ENCODE measurements at regions not wholly inside any gene's neighbourhood (a gene's known extent, or its start where the extent isn't known, plus 50 kb on each side); places are given as distances from the start of the nearest gene placed in this dataset.

- no peak for TF ChIP-seq CTCF (IDR thresholded peaks at IDR 0.05)
- no peak for TF ChIP-seq POLR2A (IDR thresholded peaks at IDR 0.05)
- TF ChIP-seq POLR2AphosphoS5 (IDR thresholded peaks at IDR 0.05): no peak
- no peak for TF ChIP-seq EP300 (IDR thresholded peaks at IDR 0.05)
Measured at GRCh38 chr9:80707120-80707519, 982.2 kb downstream of the TLE1 start.

Measured in upper lobe of left lung (tissue), 4 donors.